Transverse colon (tissue), 4 donors: ENCODE measurements at regions not wholly inside any gene's neighbourhood (a gene's known extent, or its start where the extent isn't known, plus 50 kb on each side); places are given as distances from the start of the nearest gene placed in this dataset.

Experiments used
- DNase-seq: peaks from one replicate; pipeline ENCODE4 v3.0.0-alpha.2; 2019
- H3K27ac ChIP-seq, 4 donors: fragments of 200-600 bp; sonication (generic); 2 replicates each; pipeline ENCODE4 v1.5.1; 2016 to 2018; ENCODE audit warnings: inconsistent platforms in 4 of 4
- H3K27me3 ChIP-seq: fragments of 200-600 bp; sonication (generic); 2 replicates; pipeline ENCODE4 v1.5.1; 2017; ENCODE audit warnings: inconsistent platforms
- H3K36me3 ChIP-seq, 4 donors: fragments of 200-600 bp; sonication (generic); 2 replicates each; pipeline ENCODE4 v1.5.1; 2017 to 2019; ENCODE audit warnings: inconsistent platforms in 4 of 4
- H3K4me1 ChIP-seq, 4 donors: fragments of 200-600 bp; sonication (generic); 2 replicates each; pipeline ENCODE4 v1.5.1; 2017 to 2020; ENCODE audit warnings: inconsistent platforms in 4 of 4
- H3K4me3 ChIP-seq, 4 donors: fragments of 200-600 bp; sonication (generic); 1 replicate in 1 of 4; 2 replicates in 3 of 4; pipeline versions ENCODE4 v1.5.1 to v1.6.1; 2017 to 2019; ENCODE audit warnings: inconsistent platforms in 4 of 4
- H3K9me3 ChIP-seq, 2 donors: fragments of 200-600 bp; sonication (generic); 2 replicates each; pipeline ENCODE4 v1.5.1; 2017 to 2019; ENCODE audit warnings: inconsistent platforms in 2 of 2
- EP300 ChIP-seq: sonication (generic); formaldehyde crosslinking; IDR thresholded peaks from one replicate; pipeline ENCODE4 v1.6.1; 2017; ENCODE audit warnings: antibody characterized with exemption, low read depth
- POLR2A ChIP-seq: fragments of 450-650 bp; IDR thresholded peaks from one replicate; pipeline ENCODE4 v1.6.1; 2016; ENCODE audit warnings: antibody characterized with exemption, mild to moderate bottlenecking, moderate library complexity
- POLR2AphosphoS5 ChIP-seq, 3 donors: sonication (generic); formaldehyde crosslinking; IDR thresholded peaks; one replicate each; pipeline ENCODE4 v1.6.1; 2016; ENCODE audit warnings: antibody characterized with exemption in 3 of 3
- WGBS, 2 donors: methylation state at CpG; one replicate each; pipeline ENCODE4 v1.1.5; 2018; ENCODE audit warnings: low coverage in 1 of 2; 5-methylcytosine and 5-hydroxymethylcytosine counted together
- in situ Hi-C, 4 donors: fragments of 200-750 bp; cut with MboI; loops; one replicate each; pipeline versions ENCODE4 v1.15.0 to v1.15.1; 2017; ENCODE audit warnings: low sequenced_read_pairs in 3 of 4, low pct_ligation_motif_present in 1 of 4, low pct_unique_long_range_greater_than_20kb in 1 of 4
- intact Hi-C: fragments of 100-400 bp; cut with DNase I; formaldehyde crosslinking; loops from one replicate; pipeline ENCODE4 v1.15.1; 2023; ENCODE audit warnings: low total_unique reads
- TF ChIP-seq, protein P1 (sequence below), 5 experiments: fragments of 200-600 bp in 3 of 5; fragments of 450-650 bp in 2 of 5; sonication (generic) in 3 of 5; IDR thresholded peaks; 1 replicate in 2 of 5; 2 replicates in 3 of 5; pipeline ENCODE4 v1.5.1; 2016 to 2017; ENCODE audit warnings: antibody characterized with exemption in 5 of 5, inconsistent platforms in 3 of 5, mild to moderate bottlenecking in 2 of 5, moderate library complexity in 1 of 5

DNA sequence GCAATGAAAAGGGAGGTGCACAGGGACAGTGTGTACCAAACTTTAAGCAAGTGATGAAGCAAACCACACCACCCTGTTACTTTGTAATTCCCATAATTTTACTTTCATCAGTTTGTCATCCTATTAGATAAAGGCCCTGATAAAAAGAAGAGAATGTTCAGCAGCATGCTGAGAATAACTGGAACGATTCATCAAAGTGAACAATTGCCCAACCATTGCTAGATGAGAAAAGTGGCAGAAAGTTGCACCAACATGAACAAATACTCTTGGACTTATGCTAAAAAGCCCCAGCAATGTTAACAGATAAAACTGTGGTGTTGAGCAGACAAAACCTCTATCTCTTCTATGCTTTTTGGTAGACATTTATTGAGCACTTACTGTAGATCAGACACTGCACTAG is 75.5 kb upstream of the PCGF5 start:
- Histone ChIP-seq H3K4me1 (no peaks in the 10 kb centered on the region), H3K27me3 (no peaks in the 10 kb centered on the region), H3K9me3 (no peaks in the 10 kb centered on the region), H3K27ac (no peak overlapping the region), H3K4me3 (no peak overlapping the region), H3K36me3 (no peaks in the 10 kb centered on the region)
- 67 to 86% methylated on average over 1 of the region's 1 CpG for WGBS, 2 donors
- intact Hi-C loops, result no loop called here
- TF ChIP-seq EP300 (no peak), POLR2A (no peak)
- DNase-seq, result no peak
- in situ Hi-C loops, result no loop called here

DNA sequence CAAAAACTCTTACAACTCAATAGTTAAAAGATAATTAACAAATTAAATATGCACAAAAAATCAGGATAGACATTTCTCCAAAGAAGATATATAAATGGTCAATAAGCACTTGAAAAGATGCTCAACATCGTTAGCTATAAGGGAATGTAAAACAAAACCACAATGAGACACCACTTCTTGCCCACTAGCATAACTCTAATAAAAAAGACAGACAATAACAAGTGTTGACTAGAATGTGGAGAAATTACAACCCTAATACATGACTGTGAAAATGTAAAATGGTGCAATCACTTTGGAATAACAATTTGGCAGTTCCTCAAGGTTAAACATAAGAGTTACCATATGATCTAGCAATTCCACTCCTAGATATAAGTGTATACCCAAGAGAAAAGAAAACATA is 74.3 kb upstream of the PCGF5 start:
- in situ Hi-C loops, result no loop called here
- H3K4me3 ChIP-seq, result no peak overlapping the region
- TF ChIP-seq EP300, result no peak
- TF ChIP-seq POLR2AphosphoS5 (IDR thresholded peaks at IDR 0.05), result no peak
- TF ChIP-seq POLR2A, result no peak
- no peaks in the 10 kb centered on the region for H3K27me3 ChIP-seq
- no peak overlapping the region for H3K27ac ChIP-seq
- DNase-seq, result no peak
- intact Hi-C loops, result no loop called here
- H3K9me3 ChIP-seq, result no peaks in the 10 kb centered on the region
- 78 to 86% methylated on average over 1 of the region's 1 CpG for WGBS, 2 donors
- H3K4me1 ChIP-seq, result no peaks in the 10 kb centered on the region
- H3K36me3 ChIP-seq, result no peaks in the 10 kb centered on the region

DNA sequence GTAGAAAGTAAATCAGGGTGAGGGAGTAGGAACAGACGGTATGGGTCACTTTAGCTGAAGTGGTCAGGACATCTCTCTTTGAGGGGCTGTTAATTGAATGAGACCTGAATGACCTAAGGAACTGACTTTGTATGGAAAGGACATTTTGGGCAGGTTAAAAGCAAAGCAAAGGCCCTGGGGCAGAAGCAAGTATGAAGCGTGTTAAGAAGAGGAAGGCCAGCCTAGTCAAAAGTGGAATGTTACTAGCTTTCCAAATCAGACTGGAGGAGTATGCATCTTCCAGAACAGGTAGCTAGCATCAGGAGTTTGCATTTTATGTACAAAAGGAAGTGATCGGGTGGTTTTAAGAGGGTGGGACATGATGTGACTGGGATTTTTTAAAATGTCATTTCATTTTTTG is 70.9 kb upstream of the PCGF5 start:
- H3K9me3 ChIP-seq, result no peaks in the 10 kb centered on the region
- WGBS, 2 donors, result 91 to 97% methylated on average over 3 of the region's 3 CpGs
- DNase-seq, result no peak
- H3K36me3 ChIP-seq, result no peaks in the 10 kb centered on the region
- no peak overlapping the region for H3K4me3 ChIP-seq
- intact Hi-C loops, result no loop called here
- no peak overlapping the region for H3K27ac ChIP-seq
- no peaks in the 10 kb centered on the region for H3K4me1 ChIP-seq
- no peak for TF ChIP-seq POLR2AphosphoS5 (IDR thresholded peaks at IDR 0.05)
- no peak for TF ChIP-seq POLR2A
- TF ChIP-seq, protein P1, sequence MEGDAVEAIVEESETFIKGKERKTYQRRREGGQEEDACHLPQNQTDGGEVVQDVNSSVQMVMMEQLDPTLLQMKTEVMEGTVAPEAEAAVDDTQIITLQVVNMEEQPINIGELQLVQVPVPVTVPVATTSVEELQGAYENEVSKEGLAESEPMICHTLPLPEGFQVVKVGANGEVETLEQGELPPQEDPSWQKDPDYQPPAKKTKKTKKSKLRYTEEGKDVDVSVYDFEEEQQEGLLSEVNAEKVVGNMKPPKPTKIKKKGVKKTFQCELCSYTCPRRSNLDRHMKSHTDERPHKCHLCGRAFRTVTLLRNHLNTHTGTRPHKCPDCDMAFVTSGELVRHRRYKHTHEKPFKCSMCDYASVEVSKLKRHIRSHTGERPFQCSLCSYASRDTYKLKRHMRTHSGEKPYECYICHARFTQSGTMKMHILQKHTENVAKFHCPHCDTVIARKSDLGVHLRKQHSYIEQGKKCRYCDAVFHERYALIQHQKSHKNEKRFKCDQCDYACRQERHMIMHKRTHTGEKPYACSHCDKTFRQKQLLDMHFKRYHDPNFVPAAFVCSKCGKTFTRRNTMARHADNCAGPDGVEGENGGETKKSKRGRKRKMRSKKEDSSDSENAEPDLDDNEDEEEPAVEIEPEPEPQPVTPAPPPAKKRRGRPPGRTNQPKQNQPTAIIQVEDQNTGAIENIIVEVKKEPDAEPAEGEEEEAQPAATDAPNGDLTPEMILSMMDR (IDR thresholded peaks at IDR 0.05), result no peak
- no peak for TF ChIP-seq EP300
- H3K27me3 ChIP-seq, result no peaks in the 10 kb centered on the region
- in situ Hi-C loops, result no loop called here

DNA sequence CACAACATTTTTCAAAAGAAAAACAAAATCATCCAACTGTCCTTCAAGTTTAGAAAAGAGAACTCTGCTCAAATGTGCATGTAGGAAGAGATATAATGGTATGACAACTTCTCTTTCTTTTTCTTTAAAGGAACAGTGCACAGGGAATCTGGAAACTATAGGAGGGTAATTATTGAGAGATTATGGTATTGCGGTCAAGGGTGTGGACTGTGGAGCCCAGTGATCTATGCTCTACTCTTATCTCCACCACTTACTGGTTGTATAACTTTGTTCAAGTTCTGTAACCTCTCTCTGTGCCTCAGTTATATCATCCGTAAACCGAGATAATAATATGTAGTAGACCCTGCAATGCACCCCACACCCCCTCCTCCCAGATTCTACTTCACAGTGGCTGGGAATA is 69.8 kb upstream of the PCGF5 start:
- intact Hi-C loops (no loop called here), in situ Hi-C loops (no loop called here)
- H3K27me3 ChIP-seq, result no peaks in the 10 kb centered on the region
- DNase-seq, result no peak
- no peak overlapping the region for H3K27ac ChIP-seq
- H3K4me1 ChIP-seq, result no peaks in the 10 kb centered on the region
- 56 to 64% methylated on average over 3 of the region's 3 CpGs for WGBS, 2 donors
- H3K36me3 ChIP-seq, result no peaks in the 10 kb centered on the region
- TF ChIP-seq POLR2A (no peak), EP300 (no peak), POLR2AphosphoS5 (IDR thresholded peaks at IDR 0.05) (no peak)
- TF ChIP-seq, protein P1 (IDR thresholded peaks at IDR 0.05), result no peak
- no peak overlapping the region for H3K4me3 ChIP-seq
- no peaks in the 10 kb centered on the region for H3K9me3 ChIP-seq

DNA sequence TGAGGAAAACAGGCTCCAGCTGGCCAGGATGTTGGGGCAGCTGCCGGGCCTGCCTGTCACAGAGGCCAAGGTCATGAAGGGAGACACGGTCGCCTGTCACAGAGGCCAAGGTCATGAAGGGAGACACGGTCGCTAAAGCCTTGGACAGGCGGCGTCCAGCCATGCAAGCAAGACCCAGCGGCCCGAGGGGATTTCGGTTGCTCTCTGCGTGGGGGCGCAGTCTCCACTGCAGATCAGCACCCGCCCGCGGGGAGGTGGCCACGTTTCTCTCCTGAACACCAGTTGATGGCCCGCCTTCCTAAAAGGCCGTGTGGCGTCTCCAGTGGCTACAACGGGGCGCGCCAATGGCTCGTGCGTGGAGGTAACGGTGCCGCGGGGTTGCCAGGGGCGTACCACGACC is 67.0 kb upstream of the PCGF5 start:
- 95 to 99% methylated on average over 13 to 29 of the region's 29 CpGs for WGBS, 2 donors
- intact Hi-C loops, result no loop called here
- in situ Hi-C loops, result no loop called here

More for the DNA sequence above, 67.0 kb upstream of the PCGF5 start:
- TF ChIP-seq POLR2A (no peak), EP300 (no peak), POLR2AphosphoS5 (IDR thresholded peaks at IDR 0.05) (no peak)
- TF ChIP-seq, protein P1 (IDR thresholded peaks at IDR 0.05), result no peak
- Histone ChIP-seq H3K36me3 (no peaks in the 10 kb centered on the region), H3K27ac (no peak overlapping the region), H3K4me1 (no peaks in the 10 kb centered on the region), H3K9me3 (no peaks in the 10 kb centered on the region), H3K4me3 (no peak overlapping the region), H3K27me3 (no peaks in the 10 kb centered on the region)
- no peak for DNase-seq
